Neutrophil (primary cell): ENCODE measurements at regions not wholly inside any gene's neighbourhood (a gene's known extent, or its start where the extent isn't known, plus 50 kb on each side); places are given as distances from the start of the nearest gene placed in this dataset.

Source experiments
- H3K27ac ChIP-seq: fragments of 200-600 bp; sonication (generic); 2 replicates; pipeline ENCODE4 v1.5.1; 2016; ENCODE audit warnings: mild to moderate bottlenecking, moderate library complexity
- H3K27me3 ChIP-seq: fragments of 200-600 bp; sonication (generic); 2 replicates; pipeline ENCODE4 v1.6.0; 2016; ENCODE audit warnings: mild to moderate bottlenecking
- H3K36me3 ChIP-seq: fragments of 200-600 bp; sonication (generic); 2 replicates; pipeline ENCODE4 v1.5.1; 2017
- H3K4me1 ChIP-seq, 2 experiments: fragments of 200-600 bp in 1 of 2; sonication (generic) in 1 of 2; 1 replicate in 1 of 2; 2 replicates in 1 of 2; pipeline versions ENCODE4 v1.5.1 to v1.6.1; 2013 to 2016; ENCODE audit warnings: low read depth in 1 of 2, low read length in 1 of 2, mild to moderate bottlenecking in 1 of 2, moderate library complexity in 1 of 2; ENCODE audit not compliant: control insufficient read depth in 1 of 2, insufficient read depth in 1 of 2
- H3K4me3 ChIP-seq, 2 experiments: fragments of 200-600 bp in 1 of 2; sonication (generic) in 1 of 2; 1 replicate in 1 of 2; 2 replicates in 1 of 2; pipeline ENCODE4 v1.5.1; 2013 to 2016; ENCODE audit warnings: low read depth in 1 of 2, low read length in 1 of 2, mild to moderate bottlenecking in 1 of 2, moderate library complexity in 1 of 2
- H3K9me3 ChIP-seq: fragments of 200-600 bp; sonication (generic); 2 replicates; pipeline ENCODE4 v1.5.1; 2016
- CTCF ChIP-seq: fragments of 200-600 bp; sonication (generic); IDR thresholded peaks from 2 replicates; pipeline ENCODE4 v1.5.1; 2016; ENCODE audit warnings: antibody characterized with exemption

GRCh38 chr5:173764332-173765028, 123.7 kb upstream of the CPEB4 start:
- peaks cover 0 to 13% of the 10 kb centered on the region in 2 experiments for H3K4me1 ChIP-seq
- no peak overlapping the region for H3K4me3 ChIP-seq
- no peaks in the 10 kb centered on the region for H3K27me3 ChIP-seq
- no peaks in the 10 kb centered on the region for H3K9me3 ChIP-seq
- no peak overlapping the region for H3K27ac ChIP-seq
- no peaks in the 10 kb centered on the region for H3K36me3 ChIP-seq
- no peak for TF ChIP-seq CTCF

GRCh38 chr5:173765029-173765644, 123.0 kb upstream of the CPEB4 start:
- Histone ChIP-seq H3K4me1 (peaks cover 2 to 20% of the 10 kb centered on the region in 2 experiments), H3K36me3 (no peaks in the 10 kb centered on the region), H3K27ac (no peak overlapping the region), H3K27me3 (no peaks in the 10 kb centered on the region), H3K4me3 (no peak overlapping the region), H3K9me3 (no peaks in the 10 kb centered on the region)
- TF ChIP-seq CTCF, result no peak

- H3K36me3 ChIP-seq, result no peaks in the 10 kb centered on the region
- H3K4me1 ChIP-seq, result peaks cover 7 to 25% of the 10 kb centered on the region in 2 experiments
- no peak for TF ChIP-seq CTCF
- no peak overlapping the region for H3K4me3 ChIP-seq
- H3K27me3 ChIP-seq, result no peaks in the 10 kb centered on the region
- no peak overlapping the region for H3K27ac ChIP-seq
- H3K9me3 ChIP-seq, result no peaks in the 10 kb centered on the region
These were observed 122.5 kb upstream of the CPEB4 start for GRCh38 chr5:173765661-173766060.

GRCh38 chr5:173767574-173768266, 120.4 kb upstream of the CPEB4 start:
- Histone ChIP-seq H3K36me3 (no peaks in the 10 kb centered on the region), H3K27ac (no peak overlapping the region), H3K4me3 (no peak overlapping the region), H3K27me3 (no peaks in the 10 kb centered on the region), H3K9me3 (no peaks in the 10 kb centered on the region), H3K4me1 (peaks cover 28 to 45% of the 10 kb centered on the region in 2 experiments)
- no peak for TF ChIP-seq CTCF

- no peak overlapping the region for H3K27ac ChIP-seq
- H3K4me1 ChIP-seq, result peaks cover 29 to 52% of the 10 kb centered on the region in 2 experiments
- no peaks in the 10 kb centered on the region for H3K27me3 ChIP-seq
- no peaks in the 10 kb centered on the region for H3K36me3 ChIP-seq
- H3K4me3 ChIP-seq, result no peak overlapping the region
- H3K9me3 ChIP-seq, result no peaks in the 10 kb centered on the region
- TF ChIP-seq CTCF, result no peak
These were observed 119.8 kb upstream of the CPEB4 start for GRCh38 chr5:173768267-173768806.
